Karpas-422 (cell line): ENCODE measurements at regions not wholly inside any gene's neighbourhood (a gene's known extent, or its start where the extent isn't known, plus 50 kb on each side); places are given as distances from the start of the nearest gene placed in this dataset.

ENCODE experiments used
- DNase-seq: peaks from one replicate; pipeline ENCODE4 v3.0.0-alpha.2; 2015
- H2AFZ ChIP-seq: fragments of 200-600 bp; sonication (generic); 2 replicates; pipeline ENCODE4 v1.6.1; 2014; ENCODE audit warnings: antibody characterized with exemption, low read length, mixed read lengths
- H3K27ac ChIP-seq: fragments of 200-600 bp; sonication (generic); 2 replicates; pipeline ENCODE4 v1.5.1; 2014; ENCODE audit warnings: mild to moderate bottlenecking, low read length, moderate library complexity
- H3K27me3 ChIP-seq: fragments of 200-600 bp; sonication (generic); 2 replicates; pipeline ENCODE4 v1.6.1; 2014; ENCODE audit warnings: low read length, mixed read lengths
- H3K36me3 ChIP-seq: fragments of 200-600 bp; sonication (generic); 2 replicates; pipeline ENCODE4 v1.6.1; 2014; ENCODE audit warnings: low read length, mixed read lengths; ENCODE audit not compliant: insufficient read depth
- H3K4me1 ChIP-seq: fragments of 200-600 bp; sonication (generic); 2 replicates; pipeline ENCODE4 v1.6.1; 2014; ENCODE audit warnings: mild to moderate bottlenecking, low read length, mixed read lengths
- H3K4me2 ChIP-seq: fragments of 200-600 bp; sonication (generic); 2 replicates; pipeline ENCODE4 v1.6.1; 2014; ENCODE audit warnings: low read length, low read depth, mild to moderate bottlenecking; ENCODE audit not compliant: poor library complexity, severe bottlenecking
- H3K4me3 ChIP-seq: fragments of 200-600 bp; sonication (generic); 2 replicates; pipeline ENCODE4 v1.5.1; 2014; ENCODE audit warnings: mild to moderate bottlenecking, antibody characterized with exemption, low read length, mixed read lengths
- H3K79me2 ChIP-seq: fragments of 200-600 bp; sonication (generic); 2 replicates; pipeline ENCODE4 v1.6.1; 2014; ENCODE audit warnings: mild to moderate bottlenecking, low read length, mixed read lengths
- H3K9ac ChIP-seq: fragments of 200-600 bp; sonication (generic); 2 replicates; pipeline ENCODE4 v1.6.0; 2014; ENCODE audit warnings: low read length
- H3K9me2 ChIP-seq: fragments of 200-600 bp; sonication (generic), shearing (Covaris generic); replicated peaks from 2 replicates; pipeline ENCODE4 v1.6.0; 2014; ENCODE audit warnings: mild to moderate bottlenecking, low read length, moderate library complexity; ENCODE audit not compliant: insufficient read depth
- H3K9me3 ChIP-seq: fragments of 300-700, 200-600 bp; sonication (generic); 2 replicates; pipeline ENCODE4 v1.6.1; 2014; ENCODE audit warnings: low read length, mixed read lengths
- H4K20me1 ChIP-seq: fragments of 200-600 bp; sonication (generic); 2 replicates; pipeline ENCODE4 v1.6.1; 2014; ENCODE audit warnings: mild to moderate bottlenecking, antibody characterized with exemption, low read length, low read depth; ENCODE audit not compliant: insufficient read depth

DNA sequence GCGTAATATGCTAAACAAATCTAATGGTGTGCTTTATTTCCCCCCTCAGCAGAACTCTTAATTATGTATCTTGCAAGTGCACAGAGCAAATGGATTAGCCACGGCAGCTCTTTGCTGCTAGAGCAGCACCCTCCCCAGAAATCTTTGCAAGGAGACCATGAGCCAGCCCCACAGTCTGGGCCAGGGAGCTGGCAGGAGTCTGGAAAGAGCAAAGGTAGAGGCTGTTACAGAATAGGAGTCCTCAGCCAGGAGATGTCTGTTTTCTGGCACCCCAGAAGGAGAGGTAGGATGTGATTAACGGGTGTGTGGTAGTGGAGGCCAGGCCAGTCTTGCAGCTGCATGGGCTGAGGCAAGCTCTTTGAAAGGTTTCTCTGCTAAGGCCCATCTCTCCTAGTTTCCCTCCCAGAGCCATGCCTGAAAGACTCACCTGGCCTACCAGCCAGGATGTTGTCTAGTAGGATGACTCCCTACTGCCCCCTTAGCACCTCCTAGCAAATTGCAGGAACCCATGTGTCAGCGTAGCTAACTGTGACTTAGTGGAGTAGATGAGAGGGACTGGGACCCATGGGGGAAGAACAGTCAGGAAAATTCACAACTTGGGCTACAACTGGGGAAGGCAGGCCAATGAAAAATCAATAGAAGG, 557.2 kb downstream of the BUD13 start:
- Histone ChIP-seq H4K20me1 (no peaks in the 10 kb centered on the region), H3K9me3 (no peaks in the 10 kb centered on the region), H3K79me2 (no peaks in the 10 kb centered on the region), H3K36me3 (no peaks in the 10 kb centered on the region), H3K4me3 (no peak overlapping the region), H3K4me1 (no peaks in the 10 kb centered on the region), H3K9ac (no peak overlapping the region), H3K27me3 (no peaks in the 10 kb centered on the region), H2AFZ (no peak overlapping the region), H3K27ac (no peak overlapping the region), H3K9me2 (no peaks in the 10 kb centered on the region), H3K4me2 (no peak overlapping the region)
- peak; percentile 46 for DNase-seq

GRCh38 chr11:116211147-116211546, 561.6 kb downstream of the BUD13 start:
- Histone ChIP-seq H2AFZ (no peak overlapping the region), H3K4me1 (no peaks in the 10 kb centered on the region), H3K4me2 (no peak overlapping the region), H3K9me3 (no peaks in the 10 kb centered on the region), H3K9ac (no peak overlapping the region), H4K20me1 (no peaks in the 10 kb centered on the region), H3K4me3 (no peak overlapping the region), H3K27ac (no peak overlapping the region), H3K9me2 (no peaks in the 10 kb centered on the region), H3K27me3 (no peaks in the 10 kb centered on the region), H3K79me2 (no peaks in the 10 kb centered on the region), H3K36me3 (no peaks in the 10 kb centered on the region)
- no peak for DNase-seq

- Histone ChIP-seq H3K9me3 (no peaks in the 10 kb centered on the region), H3K79me2 (no peaks in the 10 kb centered on the region), H3K27ac (no peak overlapping the region), H3K4me1 (no peaks in the 10 kb centered on the region), H2AFZ (no peak overlapping the region), H4K20me1 (no peaks in the 10 kb centered on the region), H3K9ac (no peak overlapping the region), H3K36me3 (no peaks in the 10 kb centered on the region), H3K27me3 (no peaks in the 10 kb centered on the region), H3K4me2 (no peak overlapping the region), H3K4me3 (no peak overlapping the region), H3K9me2 (no peaks in the 10 kb centered on the region)
- DNase-seq: no peak
Measured at GRCh38 chr11:116210663-116211062, 562.1 kb downstream of the BUD13 start.

GRCh38 chr11:116209255-116209654, 563.5 kb downstream of the BUD13 start:
- no peaks in the 10 kb centered on the region for H3K9me2 ChIP-seq
- no peaks in the 10 kb centered on the region for H4K20me1 ChIP-seq
- no peaks in the 10 kb centered on the region for H3K79me2 ChIP-seq
- H3K36me3 ChIP-seq: no peaks in the 10 kb centered on the region
- no peak overlapping the region for H3K4me3 ChIP-seq
- DNase-seq: no peak
- H3K4me1 ChIP-seq: no peaks in the 10 kb centered on the region
- no peak overlapping the region for H2AFZ ChIP-seq
- H3K27ac ChIP-seq: no peak overlapping the region
- H3K4me2 ChIP-seq: no peak overlapping the region
- no peak overlapping the region for H3K9ac ChIP-seq
- no peaks in the 10 kb centered on the region for H3K27me3 ChIP-seq
- no peaks in the 10 kb centered on the region for H3K9me3 ChIP-seq

DNA sequence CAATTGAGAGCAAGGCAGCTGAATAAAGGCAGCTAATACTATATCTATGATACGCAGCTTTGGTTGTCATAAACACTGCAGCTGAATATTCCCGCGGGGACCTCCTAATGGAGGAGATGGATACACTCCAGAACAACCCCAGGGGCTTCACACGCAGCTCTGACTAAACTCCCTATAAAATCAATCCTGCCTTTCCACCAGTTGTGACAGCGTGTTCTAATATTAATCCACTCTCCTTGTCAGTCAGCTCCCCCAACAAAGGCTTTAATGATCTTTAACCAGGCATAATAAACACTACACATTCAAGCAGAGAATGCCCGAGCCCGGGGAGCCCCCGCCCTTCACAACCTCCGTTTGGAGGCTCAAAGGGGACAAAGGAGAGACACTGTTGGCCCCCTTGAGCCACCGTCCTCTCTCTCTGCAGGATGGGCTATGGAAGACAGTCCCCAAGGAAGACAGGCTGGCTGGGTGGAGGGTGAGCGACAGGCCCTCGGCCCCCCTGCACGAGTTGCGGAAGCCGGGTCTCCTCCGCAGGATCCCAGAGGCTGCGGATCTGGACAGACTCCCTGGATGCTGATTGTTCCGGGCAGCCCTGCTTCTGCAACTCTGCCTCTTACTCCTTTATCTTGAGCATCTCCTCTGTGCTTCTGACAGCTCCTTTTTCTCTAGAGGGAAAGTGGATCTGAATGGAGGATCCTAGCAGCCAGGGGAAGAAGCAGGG, 565.2 kb downstream of the BUD13 start:
- Histone ChIP-seq H3K9me3 (no peaks in the 10 kb centered on the region), H3K36me3 (no peaks in the 10 kb centered on the region), H3K4me2 (no peak overlapping the region), H3K9ac (no peak overlapping the region), H3K27ac (no peak overlapping the region), H3K4me3 (no peak overlapping the region), H4K20me1 (no peaks in the 10 kb centered on the region), H3K4me1 (no peaks in the 10 kb centered on the region), H2AFZ (no peak overlapping the region), H3K9me2 (no peaks in the 10 kb centered on the region), H3K79me2 (no peaks in the 10 kb centered on the region), H3K27me3 (no peaks in the 10 kb centered on the region)
- DNase-seq: no peak

GRCh38 chr11:116207019-116207418, 565.8 kb downstream of the BUD13 start:
- H3K79me2 ChIP-seq: no peaks in the 10 kb centered on the region
- no peak overlapping the region for H3K4me3 ChIP-seq
- no peaks in the 10 kb centered on the region for H4K20me1 ChIP-seq
- H3K9me3 ChIP-seq: no peaks in the 10 kb centered on the region
- H3K4me2 ChIP-seq: no peak overlapping the region
- H3K9me2 ChIP-seq: no peaks in the 10 kb centered on the region
- no peaks in the 10 kb centered on the region for H3K36me3 ChIP-seq
- H3K27ac ChIP-seq: no peak overlapping the region
- no peak for DNase-seq
- H2AFZ ChIP-seq: no peak overlapping the region
- no peak overlapping the region for H3K9ac ChIP-seq
- no peaks in the 10 kb centered on the region for H3K27me3 ChIP-seq
- H3K4me1 ChIP-seq: no peaks in the 10 kb centered on the region

DNA sequence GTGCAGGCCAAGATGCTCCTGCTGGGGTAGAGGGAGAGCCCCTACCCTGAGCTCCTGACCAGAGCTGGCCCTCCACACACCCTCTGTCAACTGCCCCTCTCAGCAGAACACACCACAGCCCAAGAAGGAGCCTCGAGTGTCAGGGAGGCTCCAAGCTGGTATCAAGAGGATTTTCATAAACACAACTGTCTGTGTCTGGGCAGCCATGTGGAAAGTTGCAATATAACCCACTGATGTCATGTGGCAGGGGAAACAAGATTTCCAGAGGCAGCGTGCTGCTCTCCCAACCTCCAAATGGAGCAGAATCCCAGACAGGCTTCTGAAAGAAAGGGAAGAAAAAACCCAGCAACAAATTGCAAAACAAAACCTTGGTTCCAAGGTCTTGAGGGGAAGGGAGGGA, 569.9 kb downstream of the BUD13 start:
- no peak for DNase-seq
- no peaks in the 10 kb centered on the region for H4K20me1 ChIP-seq
- no peak overlapping the region for H3K27ac ChIP-seq
- no peak overlapping the region for H2AFZ ChIP-seq
- no peaks in the 10 kb centered on the region for H3K9me3 ChIP-seq
- H3K9ac ChIP-seq: no peak overlapping the region
- no peaks in the 10 kb centered on the region for H3K36me3 ChIP-seq
- no peak overlapping the region for H3K4me3 ChIP-seq
- H3K9me2 ChIP-seq: no peaks in the 10 kb centered on the region
- no peak overlapping the region for H3K4me2 ChIP-seq
- H3K4me1 ChIP-seq: no peaks in the 10 kb centered on the region
- H3K27me3 ChIP-seq: no peaks in the 10 kb centered on the region
- H3K79me2 ChIP-seq: no peaks in the 10 kb centered on the region

DNA sequence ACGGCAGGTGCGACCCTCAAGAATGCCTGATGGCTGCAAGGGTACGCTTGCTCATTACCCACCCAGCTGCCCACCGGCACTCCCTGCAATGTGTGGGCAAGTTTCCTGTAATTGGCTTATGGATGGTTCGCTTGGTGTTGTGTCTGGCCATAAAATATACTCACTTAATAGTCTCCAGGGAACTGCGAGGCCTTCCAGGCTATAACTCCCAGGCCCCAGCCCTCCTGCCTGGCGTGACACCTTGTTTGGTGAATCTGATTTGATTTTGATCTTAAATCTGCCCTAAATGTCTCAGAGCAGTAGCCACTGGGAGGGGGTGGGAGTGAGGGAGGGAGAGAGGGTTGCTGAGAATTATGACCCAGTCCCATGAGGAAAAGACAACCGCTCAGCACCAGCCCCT, 572.2 kb downstream of the BUD13 start:
- Histone ChIP-seq H3K27ac (no peak overlapping the region), H3K36me3 (no peaks in the 10 kb centered on the region), H3K4me3 (no peak overlapping the region), H2AFZ (no peak overlapping the region), H3K9me2 (no peaks in the 10 kb centered on the region), H3K4me2 (no peak overlapping the region), H3K27me3 (no peaks in the 10 kb centered on the region), H3K9me3 (no peaks in the 10 kb centered on the region), H3K9ac (no peak overlapping the region), H3K79me2 (no peaks in the 10 kb centered on the region), H3K4me1 (no peaks in the 10 kb centered on the region), H4K20me1 (no peaks in the 10 kb centered on the region)
- no peak for DNase-seq
